K562 (cell line): ENCODE measurements at regions not wholly inside any gene's neighbourhood (a gene's known extent, or its start where the extent isn't known, plus 50 kb on each side); places are given as distances from the start of the nearest gene placed in this dataset.

Experiments used
- C11orf30 ChIP-seq: fragments of 450-650 bp; IDR thresholded peaks from 2 replicates; pipeline ENCODE4 v1.6.1; 2016; ENCODE audit warnings: low read depth, mild to moderate bottlenecking
- CAMTA2 ChIP-seq: fragments of 250-450 bp; sonication (Bioruptor Pico); conservative IDR thresholded peaks from 2 replicates; pipeline ENCODE4 v1.5.1; 2022
- CBX3 ChIP-seq, 2 experiments: IDR thresholded peaks; 1 replicate in 1 of 2; 2 replicates in 1 of 2; pipeline ENCODE4 v1.6.1; 2012; ENCODE audit warnings: inconsistent platforms in 2 of 2, low read length in 2 of 2, borderline replicate concordance in 1 of 2, control low read depth in 1 of 2
- CCAR2 ChIP-seq: fragments of 200-400 bp; formaldehyde crosslinking; IDR thresholded peaks from 2 replicates; pipeline ENCODE4 v1.6.1; 2017; ENCODE audit warnings: mild to moderate bottlenecking, low read depth, low read length
- CHCHD3 ChIP-seq: fragments of 250-450 bp; sonication (Bioruptor Pico); IDR thresholded peaks from 2 replicates; pipeline ENCODE4 v2.1.2; 2022; ENCODE audit warnings: mild to moderate bottlenecking
- CSDE1 ChIP-seq, 2 experiments: fragments of 450-650 bp; IDR thresholded peaks; 2 replicates each; pipeline ENCODE4 v1.6.1; 2016; ENCODE audit warnings: mild to moderate bottlenecking in 1 of 2
- HNRNPLL ChIP-seq: fragments of 200-400 bp; formaldehyde crosslinking; IDR thresholded peaks from 2 replicates; pipeline ENCODE4 v1.6.1; 2017; ENCODE audit warnings: low read length, low read depth, mild to moderate bottlenecking; ENCODE audit not compliant: poor library complexity, severe bottlenecking
- JUN ChIP-seq, 2 experiments: sonication (generic) in 1 of 2; formaldehyde crosslinking in 1 of 2; IDR thresholded peaks; 2 replicates each; pipeline versions ENCODE4 v1.6.1 to v1.8.0; 2012 to 2022; ENCODE audit warnings: borderline replicate concordance in 2 of 2, mild to moderate bottlenecking in 2 of 2, improper control_type of control experiment in 1 of 2, low read depth in 1 of 2, low read length in 1 of 2, missing genetic modification reagents in 1 of 2
- PCBP1 ChIP-seq: fragments of 200-400 bp; formaldehyde crosslinking; IDR thresholded peaks from 2 replicates; pipeline ENCODE4 v1.6.1; 2018; ENCODE audit warnings: mild to moderate bottlenecking, low read depth, low read length; ENCODE audit not compliant: poor library complexity, severe bottlenecking
- PHF8 ChIP-seq: fragments of 200-600 bp; sonication (generic); IDR thresholded peaks from 2 replicates; pipeline ENCODE4 v1.6.1; 2012; ENCODE audit warnings: mixed run types, mild to moderate bottlenecking, inconsistent platforms, low read length, moderate library complexity, borderline replicate concordance
- POLR3G ChIP-seq: IDR thresholded peaks from 2 replicates; pipeline ENCODE4 v1.6.1; 2011; ENCODE audit not compliant: insufficient read length, insufficient replicate concordance; ENCODE audit errors: extremely low read depth
- RBM22 ChIP-seq: fragments of 200-400 bp; formaldehyde crosslinking; IDR thresholded peaks from 2 replicates; pipeline ENCODE4 v1.6.1; 2018; ENCODE audit warnings: low read length, low read depth; ENCODE audit not compliant: poor library complexity, severe bottlenecking
- REST ChIP-seq, 2 experiments: fragments of 450-650 bp; formaldehyde crosslinking in 1 of 2; IDR thresholded peaks; 2 replicates each; pipeline versions ENCODE4 v1.4.0 to v1.6.1; 2014 to 2020; ENCODE audit warnings: mild to moderate bottlenecking in 2 of 2, borderline replicate concordance in 1 of 2, low read depth in 1 of 2
- SAFB2 ChIP-seq: fragments of 200-400 bp; formaldehyde crosslinking; IDR thresholded peaks from 2 replicates; pipeline ENCODE4 v1.6.1; 2018; ENCODE audit warnings: borderline replicate concordance, low read length, low read depth, moderate library complexity; ENCODE audit not compliant: severe bottlenecking
- XRCC4 ChIP-seq: IDR thresholded peaks from one replicate; pipeline ENCODE4 v1.6.1; 2011; ENCODE audit not compliant: insufficient read depth, insufficient read length; ENCODE audit errors: extremely low read depth
- ZC3H4 ChIP-seq: sonication (generic); formaldehyde crosslinking; IDR thresholded peaks from 2 replicates; pipeline ENCODE4 v1.9.0; 2021; ENCODE audit warnings: missing genetic modification reagents, borderline replicate concordance
- ZNF431 ChIP-seq: sonication (generic); formaldehyde crosslinking; IDR thresholded peaks from 2 replicates; pipeline ENCODE4 v1.8.0; 2022; ENCODE audit warnings: mild to moderate bottlenecking, missing genetic modification reagents
- ZNF766 ChIP-seq: fragments of 200-800 bp; sonication (Bioruptor generic); conservative IDR thresholded peaks from 2 replicates; pipeline ENCODE4 v1.6.1; 2016; ENCODE audit warnings: missing genetic modification characterization, missing compliant biosample characterization
- TF ChIP-seq, protein P1 (sequence below): fragments of 250-450 bp; sonication (Bioruptor Pico); IDR thresholded peaks from 2 replicates; pipeline ENCODE4 v1.4.0; 2020

DNA sequence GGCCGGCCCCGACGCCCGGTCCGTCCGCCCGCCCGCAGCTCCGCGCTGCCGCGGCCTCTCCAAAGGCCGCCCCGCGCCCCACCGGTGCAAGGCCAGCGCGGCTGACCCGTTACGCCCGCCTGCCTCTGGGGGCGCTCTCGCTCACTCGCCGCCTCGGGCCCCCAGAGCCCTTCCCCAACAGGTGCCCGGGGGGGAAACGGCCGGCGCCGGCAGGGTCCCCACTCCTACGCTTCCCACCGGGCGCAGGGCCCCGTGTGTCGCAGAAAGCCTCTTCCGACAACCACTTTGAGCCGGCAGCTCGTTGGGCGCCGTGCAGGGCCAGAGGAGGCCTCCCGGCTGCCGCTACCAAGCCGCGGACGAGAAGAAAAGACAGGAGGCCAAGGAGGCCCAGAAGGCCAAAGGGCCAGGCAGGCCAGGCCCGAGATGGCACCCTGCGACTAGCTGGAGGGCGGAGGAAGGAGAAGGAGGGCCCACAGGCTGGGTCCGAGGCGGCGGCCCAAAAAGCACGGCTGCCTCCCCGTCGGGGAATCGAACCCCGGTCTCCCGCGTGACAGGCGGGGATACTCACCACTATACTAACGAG lies 64.9 kb upstream of the FCGR2A start (continued):
- no peak for TF ChIP-seq RBM22
- no peak for TF ChIP-seq CBX3 (IDR thresholded peaks at IDR 0.05; ENCODE audit: borderline replicate concordance in 1 of 2, low read length in 2 of 2)
- TF ChIP-seq, protein P1, sequence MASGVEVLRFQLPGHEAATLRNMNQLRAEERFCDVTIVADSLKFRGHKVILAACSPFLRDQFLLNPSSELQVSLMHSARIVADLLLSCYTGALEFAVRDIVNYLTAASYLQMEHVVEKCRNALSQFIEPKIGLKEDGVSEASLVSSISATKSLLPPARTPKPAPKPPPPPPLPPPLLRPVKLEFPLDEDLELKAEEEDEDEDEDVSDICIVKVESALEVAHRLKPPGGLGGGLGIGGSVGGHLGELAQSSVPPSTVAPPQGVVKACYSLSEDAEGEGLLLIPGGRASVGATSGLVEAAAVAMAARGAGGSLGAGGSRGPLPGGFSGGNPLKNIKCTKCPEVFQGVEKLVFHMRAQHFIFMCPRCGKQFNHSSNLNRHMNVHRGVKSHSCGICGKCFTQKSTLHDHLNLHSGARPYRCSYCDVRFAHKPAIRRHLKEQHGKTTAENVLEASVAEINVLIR (CRISPR knock-in tag) = no peak
- no peak for TF ChIP-seq JUN (IDR thresholded peaks at IDR 0.05; ENCODE audit: borderline replicate concordance, low read depth, low read length)
- no peak for TF ChIP-seq JUN (CRISPR knock-in tag; IDR thresholded peaks at IDR 0.05; ENCODE audit: borderline replicate concordance)
- no peak for TF ChIP-seq CAMTA2 (CRISPR knock-in tag)
- TF ChIP-seq REST (IDR thresholded peaks at IDR 0.05; ENCODE audit: borderline replicate concordance) = no peak
- TF ChIP-seq REST (CRISPR knock-in tag; IDR thresholded peaks at IDR 0.05; ENCODE audit: low read depth) = peak; percentile 66; the same call in 1 of the 2 replicates
- TF ChIP-seq CSDE1 (IDR thresholded peaks at IDR 0.05) = no peak
- TF ChIP-seq PCBP1 = peak; percentile 77
- TF ChIP-seq POLR3G = no peak
- no peak for TF ChIP-seq ZC3H4 (CRISPR knock-in tag)
- TF ChIP-seq HNRNPLL = peak; percentile 38
- peak; percentile 49 for TF ChIP-seq ZNF431 (CRISPR knock-in tag)
- peak; percentile 65; the same call in 1 of the 2 replicates for TF ChIP-seq PHF8
- 0 out of 2 replicates have a peak, but pooled peaks have one; percentile 19 for TF ChIP-seq CHCHD3 (CRISPR knock-in tag)
- TF ChIP-seq SAFB2 = no peak
- TF ChIP-seq C11orf30 = no peak
- no peak for TF ChIP-seq ZNF766 (CRISPR knock-in tag)
- no peak for TF ChIP-seq XRCC4
- TF ChIP-seq CCAR2 = no peak
